Brain microvascular endothelial cell (primary cell): ENCODE measurements at regions not wholly inside any gene's neighbourhood (a gene's known extent, or its start where the extent isn't known, plus 50 kb on each side); places are given as distances from the start of the nearest gene placed in this dataset.

ENCODE experiments used
- DNase-seq: peaks from one replicate; pipeline ENCODE4 v3.0.0-alpha.2; 2020
- H3K27ac ChIP-seq: fragments of 250-450 bp; sonication (Bioruptor Pico); 2 replicates; pipeline ENCODE4 v1.5.1; 2020; ENCODE audit warnings: mild to moderate bottlenecking, moderate library complexity
- H3K27me3 ChIP-seq: fragments of 250-450 bp; sonication (Bioruptor Pico); replicated peaks from 2 replicates; pipeline ENCODE4 v1.5.1; 2020; ENCODE audit warnings: mild to moderate bottlenecking
- H3K36me3 ChIP-seq: fragments of 250-450 bp; sonication (Bioruptor Pico); replicated peaks from 2 replicates; pipeline ENCODE4 v1.5.1; 2020; ENCODE audit warnings: mild to moderate bottlenecking
- H3K4me3 ChIP-seq: 2 replicates; pipeline ENCODE4 v1.5.1; 2011; ENCODE audit warnings: low read depth, mild to moderate bottlenecking, control low read depth, low read length, moderate library complexity
- CTCF ChIP-seq: IDR thresholded peaks from 2 replicates; pipeline ENCODE4 v1.5.1; 2011; ENCODE audit warnings: low read depth, mild to moderate bottlenecking, moderate library complexity, low read length, control low read depth, inconsistent platforms; ENCODE audit errors: missing control alignments
- in situ Hi-C: cut with HindIII; loops from 2 replicates; pipeline ENCODE4 v1.10.0; 2017; ENCODE audit warnings: low sequenced_read_pairs, low pct_ligation_motif_present

GRCh38 chr21:31397939-31398338 lies 53.9 kb upstream of the TIAM1 start:
- H3K27me3 ChIP-seq: no peaks in the 10 kb centered on the region
- no peak for TF ChIP-seq CTCF
- H3K36me3 ChIP-seq: no peaks in the 10 kb centered on the region
- DNase-seq: no peak
- H3K4me3 ChIP-seq: no peak overlapping the region
- no peak overlapping the region for H3K27ac ChIP-seq
- in situ Hi-C loops: no loop called here

- H3K4me3 ChIP-seq: no peak overlapping the region
Measured at GRCh38 chr21:31397515-31397926, 53.5 kb upstream of the TIAM1 start.

GRCh38 chr21:31397030-31397429 lies 53.0 kb upstream of the TIAM1 start:
- H3K4me3 ChIP-seq: no peak overlapping the region
- in situ Hi-C loops: no loop called here
- no peak for TF ChIP-seq CTCF
- DNase-seq: no peak
- no peaks in the 10 kb centered on the region for H3K27me3 ChIP-seq
- no peaks in the 10 kb centered on the region for H3K36me3 ChIP-seq
- no peak overlapping the region for H3K27ac ChIP-seq

More at GRCh38 chr21:31397515-31397926, 53.5 kb upstream of the TIAM1 start:
- no peaks in the 10 kb centered on the region for H3K27me3 ChIP-seq
- DNase-seq: no peak
- no peak overlapping the region for H3K27ac ChIP-seq
- TF ChIP-seq CTCF: no peak
- in situ Hi-C loops: no loop called here
- H3K36me3 ChIP-seq: no peaks in the 10 kb centered on the region

GRCh38 chr21:31396399-31396798 lies 52.3 kb upstream of the TIAM1 start:
- H3K27me3 ChIP-seq: no peaks in the 10 kb centered on the region

GRCh38 chr21:31395791-31396190 lies 51.7 kb upstream of the TIAM1 start:
- Histone ChIP-seq H3K27ac (no peak overlapping the region), H3K4me3 (no peak overlapping the region), H3K36me3 (no peaks in the 10 kb centered on the region), H3K27me3 (no peaks in the 10 kb centered on the region)
- in situ Hi-C loops: no loop called here
- DNase-seq: no peak
- no peak for TF ChIP-seq CTCF

More at GRCh38 chr21:31396399-31396798, 52.3 kb upstream of the TIAM1 start:
- no peak for TF ChIP-seq CTCF
- no peaks in the 10 kb centered on the region for H3K36me3 ChIP-seq
- H3K27ac ChIP-seq: no peak overlapping the region
- in situ Hi-C loops: no loop called here
- H3K4me3 ChIP-seq: no peak overlapping the region
- DNase-seq: no peak

- in situ Hi-C loops: no loop called here
- no peaks in the 10 kb centered on the region for H3K27me3 ChIP-seq
- no peak for DNase-seq
- no peak overlapping the region for H3K4me3 ChIP-seq
- H3K36me3 ChIP-seq: no peaks in the 10 kb centered on the region
- H3K27ac ChIP-seq: no peak overlapping the region
- TF ChIP-seq CTCF: no peak
Measured at GRCh38 chr21:31395268-31395667, 51.2 kb upstream of the TIAM1 start.
